ENCODE measurements at regions not wholly inside any gene's neighbourhood (a gene's known extent, or its start where the extent isn't known, plus 50 kb on each side); places are given as distances from the start of the nearest gene placed in this dataset.

DNA sequence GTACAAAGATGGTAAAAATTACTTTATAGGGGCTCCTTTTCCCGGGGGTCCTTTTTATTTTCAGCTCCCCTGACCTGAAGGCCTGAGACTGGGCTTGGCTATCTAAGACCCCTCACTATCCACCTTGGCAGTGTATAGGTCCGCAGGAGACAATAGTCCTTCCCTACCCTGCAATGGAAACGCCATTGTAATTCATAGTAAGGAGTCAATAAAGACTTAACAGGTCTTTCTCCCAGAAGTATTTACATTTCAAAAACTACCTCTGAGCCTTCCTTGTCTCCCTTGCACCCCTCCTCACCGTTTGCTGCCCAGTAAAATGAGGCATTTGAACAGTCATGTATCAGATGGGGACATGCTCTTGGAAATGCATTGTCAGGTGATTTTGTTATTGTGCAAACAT lies 401.2 kb upstream of the CNKSR2 start:
- TF ChIP-seq NFRKB (IDR thresholded peaks at IDR 0.05) (no peak), ZNF384 (IDR thresholded peaks at IDR 0.05) (no peak), TARDBP (IDR thresholded peaks at IDR 0.05) (no peak), HDGF (IDR thresholded peaks at IDR 0.05; ENCODE audit: borderline replicate concordance) (no peak), FOXA1 (IDR thresholded peaks at IDR 0.05) (no peak), SP1 (IDR thresholded peaks at IDR 0.05) (no peak), ELF4 (IDR thresholded peaks at IDR 0.05) (no peak), L3MBTL2 (conservative IDR thresholded peaks at IDR 0.05) (no peak), ARNT (IDR thresholded peaks at IDR 0.05) (no peak)
